ENCODE measurements at regions not wholly inside any gene's neighbourhood (a gene's known extent, or its start where the extent isn't known, plus 50 kb on each side); places are given as distances from the start of the nearest gene placed in this dataset.

- TF ChIP-seq CTCF (conservative IDR thresholded peaks at IDR 0.05 in 1 of 2, IDR thresholded peaks at IDR 0.05 in 1 of 2; ENCODE audit: extremely low read depth in 1 of 2, insufficient read depth in 1 of 2, low read depth in 1 of 2, low read length in 2 of 2): no peak
- no peak for TF ChIP-seq EZH2 (IDR thresholded peaks at IDR 0.05; ENCODE audit: borderline replicate concordance, low read length)
Observed at GRCh38 chr7:156519070-156519469, 121.5 kb upstream of the RNF32 start.

Measured in mammary epithelial cell (primary cell).